Pancreas (tissue), 10 donors: ENCODE measurements at regions not wholly inside any gene's neighbourhood (a gene's known extent, or its start where the extent isn't known, plus 50 kb on each side); places are given as distances from the start of the nearest gene placed in this dataset.

Source experiments
- ATAC-seq, 4 donors: fragments of 200-7000 bp; cut with Tn5 transposase; one replicate each; pipeline versions ENCODE4 v1.8.0 to v1.9.1; 2020; ENCODE audit warnings: mild to moderate bottlenecking in 4 of 4, moderate library complexity in 4 of 4
- DNase-seq, 6 donors: peaks; one replicate each; pipeline ENCODE4 v3.0.0-alpha.2; 2020
- FAIRE-seq: peaks from 2 replicates; lab custom pipeline; 2012; peaks lifted over from hg19 to GRCh38; lab: Jason Lieb, UNC
- H3K27ac ChIP-seq, 4 donors: fragments of 200-600 bp; sonication (generic); 1 replicate in 3 of 4; 2 replicates in 1 of 4; pipeline versions ENCODE4 v1.5.0 to v1.8.0; 2020
- H3K27me3 ChIP-seq, 4 donors: fragments of 200-600 bp; one replicate each; pipeline ENCODE4 v1.8.0; 2021
- H3K36me3 ChIP-seq, 3 donors: fragments of 200-600 bp; sonication (generic) in 1 of 3; one replicate each; pipeline versions ENCODE4 v1.5.0 to v1.8.0; 2020 to 2021
- H3K4me1 ChIP-seq, 3 donors: fragments of 200-600 bp; one replicate each; pipeline ENCODE4 v1.8.0; 2021
- H3K4me3 ChIP-seq, 4 donors: fragments of 200-600 bp; sonication (generic) in 2 of 4; one replicate each; pipeline versions ENCODE4 v1.5.0 to v1.8.0; 2020 to 2021
- H3K9me3 ChIP-seq, 4 donors: fragments of 200-600 bp; one replicate each; pipeline ENCODE4 v1.8.0; 2021
- WGBS, 2 donors: extraction: QIAGEN DNeasy Blood & Tissue Kit; methylation state at CpG; one replicate each; pipeline ENCODE4 v1.1.7; 2013; 5-methylcytosine and 5-hydroxymethylcytosine counted together
- intact Hi-C, 3 donors: fragments of 100-400 bp; cut with DNase I; formaldehyde crosslinking; loops; one replicate each; pipeline versions ENCODE4 v1.11.1 to v1.14.2; 2022
- TF ChIP-seq, protein P1 (sequence below), 4 donors: fragments of 200-600 bp; sonication (generic) in 3 of 4; IDR thresholded peaks; one replicate each; pipeline versions ENCODE4 v1.5.0 to v1.8.0; 2021; ENCODE audit warnings: antibody characterized with exemption in 4 of 4
- donor health status: healthy with polysubstance abuse.
- donor health status: DM: no; HTN: no; CAD: no; lungs with moderate emphysema.
- donor health status: DM: no; HTN: no; CAD: no.
- donor health status: control.
- donor health status: control.
- donor health status: Bipolar disorder and iron deficiency.
- donor health status: DM: yes; HTN: yes; CAD: no.
- donor health status: DM: no; HTN: no; CAD: no.
- donor health status: DM: no; HTN: no; CAD: no.
- donor health status: DM: yes; HTN: yes; CAD: no.

DNA sequence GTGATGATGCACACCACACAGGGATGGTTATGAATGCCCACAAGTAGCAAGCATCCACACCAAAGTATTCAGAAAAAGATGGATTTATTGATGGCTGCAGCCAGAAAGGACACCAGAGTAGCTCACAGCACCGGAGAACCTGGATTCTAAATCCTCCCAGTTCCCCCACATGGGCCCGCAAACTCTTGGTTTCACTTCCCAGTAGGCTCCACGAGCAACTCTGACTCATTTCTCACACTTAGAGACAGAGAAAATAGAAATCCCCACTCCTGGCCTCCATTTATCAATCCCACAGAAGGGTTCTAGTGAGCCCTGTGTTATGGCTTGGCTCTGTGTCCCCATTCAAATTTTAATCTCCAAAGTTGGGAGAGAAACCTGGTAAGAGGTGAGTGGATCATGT, 426.7 kb upstream of the MYT1L start:
- Histone ChIP-seq H3K4me1 (no peaks in the 10 kb centered on the region), H3K4me3 (no peak overlapping the region), H3K36me3 (no peaks in the 10 kb centered on the region), H3K27me3 (no peaks in the 10 kb centered on the region), H3K27ac (no peak overlapping the region), H3K9me3 (no peaks in the 10 kb centered on the region)
- TF ChIP-seq, protein P1, sequence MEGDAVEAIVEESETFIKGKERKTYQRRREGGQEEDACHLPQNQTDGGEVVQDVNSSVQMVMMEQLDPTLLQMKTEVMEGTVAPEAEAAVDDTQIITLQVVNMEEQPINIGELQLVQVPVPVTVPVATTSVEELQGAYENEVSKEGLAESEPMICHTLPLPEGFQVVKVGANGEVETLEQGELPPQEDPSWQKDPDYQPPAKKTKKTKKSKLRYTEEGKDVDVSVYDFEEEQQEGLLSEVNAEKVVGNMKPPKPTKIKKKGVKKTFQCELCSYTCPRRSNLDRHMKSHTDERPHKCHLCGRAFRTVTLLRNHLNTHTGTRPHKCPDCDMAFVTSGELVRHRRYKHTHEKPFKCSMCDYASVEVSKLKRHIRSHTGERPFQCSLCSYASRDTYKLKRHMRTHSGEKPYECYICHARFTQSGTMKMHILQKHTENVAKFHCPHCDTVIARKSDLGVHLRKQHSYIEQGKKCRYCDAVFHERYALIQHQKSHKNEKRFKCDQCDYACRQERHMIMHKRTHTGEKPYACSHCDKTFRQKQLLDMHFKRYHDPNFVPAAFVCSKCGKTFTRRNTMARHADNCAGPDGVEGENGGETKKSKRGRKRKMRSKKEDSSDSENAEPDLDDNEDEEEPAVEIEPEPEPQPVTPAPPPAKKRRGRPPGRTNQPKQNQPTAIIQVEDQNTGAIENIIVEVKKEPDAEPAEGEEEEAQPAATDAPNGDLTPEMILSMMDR (IDR thresholded peaks at IDR 0.05): no peak
- FAIRE-seq (no peak), ATAC-seq (no peak), DNase-seq (no peak)
- intact Hi-C loops: no loop called here
- WGBS, 2 donors: 57 to 67% methylated on average over 3 of the region's 3 CpGs

DNA sequence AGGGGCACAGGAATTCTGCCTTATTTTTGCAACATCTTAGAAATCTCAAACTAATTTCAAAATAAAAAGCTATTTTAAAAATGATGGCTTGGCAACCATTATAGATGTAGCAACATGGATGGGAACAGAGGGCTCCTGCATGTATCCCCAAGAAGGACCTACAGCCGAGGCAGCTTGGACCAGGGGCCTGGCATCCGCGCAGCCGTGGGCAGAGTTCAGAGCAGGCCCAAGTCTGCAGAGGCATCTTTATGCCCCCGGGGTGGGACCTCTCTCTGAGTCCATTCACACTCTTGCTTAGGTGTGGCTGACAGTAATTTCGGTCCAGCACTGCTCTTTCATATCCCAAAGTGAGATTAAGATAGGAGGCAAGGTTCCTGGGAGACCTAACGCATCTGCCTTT, 425.8 kb upstream of the MYT1L start:
- ATAC-seq (no peak), FAIRE-seq (no peak), DNase-seq (no peak)
- Histone ChIP-seq H3K27me3 (no peaks in the 10 kb centered on the region), H3K4me3 (no peak overlapping the region), H3K27ac (no peak overlapping the region), H3K9me3 (no peaks in the 10 kb centered on the region), H3K36me3 (no peaks in the 10 kb centered on the region), H3K4me1 (no peaks in the 10 kb centered on the region)
- 73 to 82% methylated on average over 7 of the region's 7 CpGs for WGBS, 2 donors
- TF ChIP-seq, protein P1 (IDR thresholded peaks at IDR 0.05): no peak
- intact Hi-C loops: no loop called here

DNA sequence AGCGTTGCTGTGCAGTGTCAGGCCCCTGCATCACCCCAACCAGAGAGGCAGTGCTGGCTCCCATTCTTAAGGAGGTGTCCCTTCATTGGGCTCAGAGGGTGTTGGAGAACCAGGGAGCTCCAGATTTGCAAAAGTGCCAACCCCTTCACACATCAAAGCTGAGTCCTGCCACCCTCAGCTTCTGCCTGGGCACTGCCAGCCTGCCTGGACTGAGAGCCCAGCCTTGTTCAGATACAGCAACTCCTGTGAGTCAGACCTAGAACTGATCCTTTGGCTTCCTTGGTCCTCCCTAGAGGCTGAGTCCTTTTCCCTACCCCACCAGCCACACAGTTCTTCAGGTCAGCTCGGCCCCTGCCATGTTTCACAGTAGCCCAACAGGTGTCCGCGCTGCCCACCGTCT, 424.9 kb upstream of the MYT1L start:
- no peaks in the 10 kb centered on the region for H3K9me3 ChIP-seq
- no peak for FAIRE-seq
- H3K27ac ChIP-seq: no peak overlapping the region
- no peaks in the 10 kb centered on the region for H3K4me1 ChIP-seq
- WGBS, 2 donors: 68 to 86% methylated on average over 4 to 5 of the region's 5 CpGs
- no peaks in the 10 kb centered on the region for H3K36me3 ChIP-seq
- DNase-seq: no peak
- intact Hi-C loops: no loop called here
- no peaks in the 10 kb centered on the region for H3K27me3 ChIP-seq
- TF ChIP-seq, protein P1 (IDR thresholded peaks at IDR 0.05): no peak
- ATAC-seq: no peak
- no peak overlapping the region for H3K4me3 ChIP-seq

DNA sequence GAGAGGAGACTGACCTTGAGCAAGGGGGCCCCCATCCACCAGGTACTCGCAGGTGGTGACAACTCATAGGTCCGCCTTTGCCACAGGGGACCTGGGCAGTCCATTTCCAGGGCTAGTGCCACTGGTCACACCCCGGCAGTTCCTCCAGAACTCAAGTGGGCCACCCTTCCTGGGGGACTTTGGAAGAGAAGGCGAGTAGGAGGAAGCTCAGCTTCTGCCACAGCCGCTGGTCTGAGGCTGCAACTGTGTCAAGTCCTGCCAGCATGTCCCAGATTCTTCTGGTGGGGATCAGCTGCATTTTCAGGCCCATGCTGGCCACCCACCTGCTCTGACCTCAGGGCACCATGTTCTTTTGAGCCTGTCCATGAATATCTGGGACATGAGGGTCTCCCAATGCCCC, 423.9 kb upstream of the MYT1L start:
- intact Hi-C loops: no loop called here
- H3K9me3 ChIP-seq: no peaks in the 10 kb centered on the region
- no peaks in the 10 kb centered on the region for H3K4me1 ChIP-seq
- DNase-seq (no peak), ATAC-seq (no peak), FAIRE-seq (no peak)
- WGBS, 2 donors: 63 to 75% methylated on average over 5 of the region's 5 CpGs
- no peak overlapping the region for H3K4me3 ChIP-seq
- TF ChIP-seq, protein P1 (IDR thresholded peaks at IDR 0.05): no peak
- H3K36me3 ChIP-seq: no peaks in the 10 kb centered on the region
- no peaks in the 10 kb centered on the region for H3K27me3 ChIP-seq
- no peak overlapping the region for H3K27ac ChIP-seq

DNA sequence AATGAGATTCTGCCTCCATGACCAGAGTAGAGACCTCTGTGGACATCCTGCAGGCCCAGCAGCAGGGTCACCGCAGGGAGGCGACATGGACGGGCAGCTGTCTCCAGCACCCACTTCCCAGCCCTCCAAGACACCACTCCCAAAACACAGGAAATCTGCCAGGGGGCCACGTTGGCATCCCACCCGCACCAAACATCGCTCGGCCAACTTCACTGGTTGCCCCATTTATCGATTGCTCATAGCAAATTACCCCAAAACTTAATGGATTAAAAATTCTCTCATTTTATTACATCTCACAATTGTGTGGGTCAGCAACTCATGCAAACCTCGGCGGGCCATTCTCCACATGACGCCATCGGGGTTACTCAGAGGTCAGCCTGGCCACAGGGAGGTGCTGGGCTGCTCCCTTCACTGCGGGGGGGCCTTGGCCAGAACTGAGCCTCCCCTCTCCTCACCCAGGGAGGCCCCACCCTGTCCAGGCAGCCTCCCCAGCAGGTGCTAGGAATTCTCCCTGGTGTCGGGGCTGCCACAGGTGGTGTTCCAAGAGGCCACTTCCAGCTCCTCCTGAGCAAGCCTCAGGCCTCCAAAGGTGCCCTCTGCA, 420.7 kb upstream of the MYT1L start:
- DNase-seq (peak in 1 of 6 donors; percentile 35), FAIRE-seq (no peak), ATAC-seq (no peak)
- Histone ChIP-seq H3K9me3 (no peaks in the 10 kb centered on the region), H3K4me3 (no peak overlapping the region), H3K4me1 (no peaks in the 10 kb centered on the region), H3K27me3 (no peaks in the 10 kb centered on the region), H3K36me3 (no peaks in the 10 kb centered on the region), H3K27ac (no peak overlapping the region)
- 80 to 89% methylated on average over 14 of the region's 14 CpGs for WGBS, 2 donors
- TF ChIP-seq, protein P1 (IDR thresholded peaks at IDR 0.05): no peak
- intact Hi-C loops: no loop called here
